ENCODE measurements at regions not wholly inside any gene's neighbourhood (a gene's known extent, or its start where the extent isn't known, plus 50 kb on each side); places are given as distances from the start of the nearest gene placed in this dataset.

GRCh38 chr7:30221764-30222163 lies 62.6 kb upstream of the ZNRF2 start (continued):
- TF ChIP-seq HNF1A (IDR thresholded peaks at IDR 0.05; ENCODE audit: low read depth) (no peak), HNF1A (CRISPR knock-in tag; IDR thresholded peaks at IDR 0.05; ENCODE audit: borderline replicate concordance) (no peak), SNAI1 (CRISPR knock-in tag; IDR thresholded peaks at IDR 0.05; ENCODE audit: borderline replicate concordance) (no peak), NFIC (IDR thresholded peaks at IDR 0.05; ENCODE audit: low read length) (no peak)

GRCh38 chr7:30222515-30223215 lies 61.7 kb upstream of the ZNRF2 start:
- in situ Hi-C loops (cut with HindIII; ENCODE audit: extremely low pct_ligation_motif_present, low pct_unique_long_range_greater_than_20kb): no loop called here
- Histone ChIP-seq H3K4me2 (ENCODE audit: low read depth, low read length) (no peak overlapping the region), H3K9ac (ENCODE audit: insufficient read depth, low read depth, low read length) (no peak overlapping the region), H3K9me3 (ENCODE audit: low read length) (peaks cover 10% of the 10 kb centered on the region), H3K4me3 (replicated peaks in 1 of 3; ENCODE audit: insufficient read depth in 1 of 3, low read depth in 2 of 3, low read length in 3 of 3) (no peak overlapping the region), H3K4me1 (ENCODE audit: insufficient read depth, low read length) (peaks cover 17% of the 10 kb centered on the region), H2AFZ (ENCODE audit: low read length) (no peak overlapping the region), H3K79me2 (ENCODE audit: insufficient read depth, low read length) (no peaks in the 10 kb centered on the region), H3K27ac (ENCODE audit: extremely low read length, insufficient read depth, low read length) (no peak overlapping the region), H3K27me3 (ENCODE audit: control insufficient read depth in 1 of 2, insufficient read depth in 2 of 2, low read length in 2 of 2) (no peaks in the 10 kb centered on the region), H4K20me1 (ENCODE audit: insufficient read depth, low read length) (no peaks in the 10 kb centered on the region), H3K36me3 (replicated peaks in 1 of 2; ENCODE audit: control insufficient read depth in 1 of 2, insufficient read depth in 2 of 2, low read length in 2 of 2) (no peaks in the 10 kb centered on the region)
- DNase-seq (ENCODE audit: low spot score) (no peak), FAIRE-seq (no peak), ATAC-seq (no peak)
- ChIA-PET CTCF (ENCODE audit: low intra/inter-chr PET ratio, low total read pairs) (no interaction called here), POLR2A (interaction anchor here (1.0 kb wide), 1 partner anchor 32 kb away, joined by 5 read pairs; no protein-coding TSS in a partner anchor)
- intact Hi-C loops (cut with micrococcal nuclease; ENCODE audit: unreplicated experiment): no loop called here
- 35% methylated on average over 4 of the region's 8 CpGs for WGBS (ENCODE audit: low lambda C conversion rate)
- no TSS peak for BruUV-seq (replicated peaks)
- TF ChIP-seq TEAD3 (CRISPR knock-in tag; optimal IDR thresholded peaks at IDR 0.05; ENCODE audit: borderline replicate concordance) (no peak), TCF7 (IDR thresholded peaks at IDR 0.05; ENCODE audit: low read depth) (no peak), ZNF687 (CRISPR knock-in tag; IDR thresholded peaks at IDR 0.05) (no peak), SNAPC5 (CRISPR knock-in tag; IDR thresholded peaks at IDR 0.05; ENCODE audit: borderline replicate concordance) (no peak), ZNF282 (IDR thresholded peaks at IDR 0.05; ENCODE audit: partially characterized antibody) (no peak), NR1H2 (CRISPR knock-in tag; IDR thresholded peaks at IDR 0.05; ENCODE audit: borderline replicate concordance, low read depth) (no peak), ZNF431 (CRISPR knock-in tag; IDR thresholded peaks at IDR 0.05; ENCODE audit: borderline replicate concordance, low read depth) (no peak), TOE1 (CRISPR knock-in tag; IDR thresholded peaks at IDR 0.05) (no peak), ARHGAP35 (CRISPR knock-in tag; IDR thresholded peaks at IDR 0.05; ENCODE audit: borderline replicate concordance) (no peak), ZFP82 (CRISPR knock-in tag; IDR thresholded peaks at IDR 0.05; ENCODE audit: borderline replicate concordance) (no peak), SAFB2 (CRISPR knock-in tag; IDR thresholded peaks at IDR 0.05; ENCODE audit: borderline replicate concordance, low read depth) (no peak), THAP11 (CRISPR knock-in tag; IDR thresholded peaks at IDR 0.05) (no peak)

All from HepG2 (cell line).